ENCODE measurements at regions not wholly inside any gene's neighbourhood (a gene's known extent, or its start where the extent isn't known, plus 50 kb on each side); places are given as distances from the start of the nearest gene placed in this dataset.

- WGBS, 3 donors: 79 to 84% (median 83%) methylated on average over 8 of the region's 8 CpGs
- intact Hi-C loops (cut with DNase I): no loop called here
- Histone ChIP-seq H3K9me3 (no peaks in the 10 kb centered on the region), H3K27me3 (no peaks in the 10 kb centered on the region), H3K4me1 (ENCODE audit: insufficient read depth) (no peaks in the 10 kb centered on the region), H3K4me3 (no peak overlapping the region), H3K36me3 (no peaks in the 10 kb centered on the region), H3K27ac (no peak overlapping the region)
- TF ChIP-seq EP300 (IDR thresholded peaks at IDR 0.05): no peak
- TF ChIP-seq CTCF (IDR thresholded peaks at IDR 0.05): no peak
- TF ChIP-seq POLR2A (IDR thresholded peaks at IDR 0.05): no peak
- no peak for DNase-seq
Measured at GRCh38 chr20:2230726-2231488, 64.9 kb upstream of the TGM3 start.

GRCh38 chr20:2231701-2232100 lies 64.1 kb upstream of the TGM3 start:
- Histone ChIP-seq H3K9me3 (no peaks in the 10 kb centered on the region), H3K36me3 (no peaks in the 10 kb centered on the region), H3K27ac (no peak overlapping the region), H3K27me3 (no peaks in the 10 kb centered on the region), H3K4me1 (ENCODE audit: insufficient read depth) (no peaks in the 10 kb centered on the region), H3K4me3 (no peak overlapping the region)
- 82 to 89% (median 85%) methylated on average over 7 of the region's 7 CpGs for WGBS, 3 donors
- TF ChIP-seq CTCF (IDR thresholded peaks at IDR 0.05): no peak
- TF ChIP-seq POLR2A (IDR thresholded peaks at IDR 0.05): no peak
- TF ChIP-seq EP300 (IDR thresholded peaks at IDR 0.05): no peak
- DNase-seq: no peak
- intact Hi-C loops (cut with DNase I): no loop called here

DNA sequence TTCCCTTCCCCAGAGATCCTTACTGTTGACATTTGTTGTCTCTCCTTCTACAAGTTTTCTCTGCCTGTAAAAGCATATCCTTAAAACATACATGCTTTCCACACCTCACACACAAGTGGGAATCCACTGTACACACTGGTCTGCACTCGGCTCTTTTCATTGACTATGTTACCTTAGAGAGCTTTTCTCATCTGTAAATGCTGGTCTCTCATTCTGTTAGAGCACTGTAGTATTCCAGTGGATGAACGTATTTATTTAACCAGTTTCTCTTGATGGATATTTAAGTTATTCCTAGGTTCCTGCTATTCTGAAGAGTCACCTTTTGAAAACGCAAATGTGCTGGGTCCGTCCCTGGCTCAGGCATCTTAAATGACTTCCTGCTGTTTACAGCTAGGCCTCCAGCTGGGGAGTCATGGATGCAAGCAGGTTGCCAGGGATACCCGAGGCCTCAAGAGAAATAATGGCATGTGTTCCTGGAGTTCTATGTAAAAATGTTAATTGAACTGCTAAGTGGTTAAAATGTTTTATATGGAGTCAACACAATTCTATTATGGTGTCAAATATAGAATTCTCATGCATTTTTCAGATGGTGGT lies 61.1 kb upstream of the TGM3 start:
- intact Hi-C loops (cut with DNase I): no loop called here
- no peak overlapping the region for H3K27ac ChIP-seq
- no peaks in the 10 kb centered on the region for H3K27me3 ChIP-seq
- H3K4me3 ChIP-seq: no peak overlapping the region
- WGBS, 3 donors: 57 to 69% (median 66%) methylated on average over 5 of the region's 5 CpGs
- no peaks in the 10 kb centered on the region for H3K9me3 ChIP-seq
- no peaks in the 10 kb centered on the region for H3K36me3 ChIP-seq
- H3K4me1 ChIP-seq (ENCODE audit: insufficient read depth): peaks cover 5% of the 10 kb centered on the region
- TF ChIP-seq EP300 (IDR thresholded peaks at IDR 0.05) (no peak), POLR2A (IDR thresholded peaks at IDR 0.05) (no peak), CTCF (IDR thresholded peaks at IDR 0.05) (no peak)
- no peak for DNase-seq

GRCh38 chr20:2236256-2236655 lies 59.5 kb upstream of the TGM3 start:
- 27 to 68% (median 38%) methylated on average over 13 of the region's 13 CpGs for WGBS, 3 donors
- no peak for DNase-seq
- Histone ChIP-seq H3K36me3 (no peaks in the 10 kb centered on the region), H3K9me3 (no peaks in the 10 kb centered on the region), H3K4me3 (no peak overlapping the region), H3K4me1 (ENCODE audit: insufficient read depth) (peaks cover 5% of the 10 kb centered on the region), H3K27ac (no peak overlapping the region), H3K27me3 (no peaks in the 10 kb centered on the region)
- TF ChIP-seq EP300 (IDR thresholded peaks at IDR 0.05): no peak
- no peak for TF ChIP-seq CTCF (IDR thresholded peaks at IDR 0.05)
- TF ChIP-seq POLR2A (IDR thresholded peaks at IDR 0.05): no peak
- intact Hi-C loops (cut with DNase I): no loop called here

Data from ovary (tissue), 7 donors.